NCI-H2227 (cell line): ENCODE measurements at regions not wholly inside any gene's neighbourhood (a gene's known extent, or its start where the extent isn't known, plus 50 kb on each side); places are given as distances from the start of the nearest gene placed in this dataset.
"Not testable (repeated sequence)": the region's sequence is repeated elsewhere in the genome, so short reads cannot be mapped to it uniquely, and the experiment has no call there.

ENCODE experiments used
- DNase-seq: peaks from one replicate; lab custom pipeline; 2025; ENCODE audit not compliant: unreplicated experiment; lab: John Stamatoyannopoulos, UW

- not testable (repeated sequence) for DNase-seq
Measured at GRCh38 chr15:84152381-84152979, 83.1 kb upstream of the GOLGA6L4 start.

- DNase-seq, result not testable (repeated sequence)
Measured at GRCh38 chr15:84153655-84154140, 81.9 kb upstream of the GOLGA6L4 start.

- not testable (repeated sequence) for DNase-seq
Measured at GRCh38 chr15:84154314-84154713, 81.3 kb upstream of the GOLGA6L4 start.

GRCh38 chr15:84154787-84155186, 80.8 kb upstream of the GOLGA6L4 start:
- not testable (repeated sequence) for DNase-seq

- DNase-seq, result not testable (repeated sequence)
Measured at GRCh38 chr15:84155792-84156587, 79.6 kb upstream of the GOLGA6L4 start.

GRCh38 chr15:84156588-84156840, 79.1 kb upstream of the GOLGA6L4 start:
- DNase-seq, result not testable (repeated sequence)

- DNase-seq, result not testable (repeated sequence)
Measured at GRCh38 chr15:84157056-84157632, 78.4 kb upstream of the GOLGA6L4 start.

GRCh38 chr15:84157857-84158256, 77.7 kb upstream of the GOLGA6L4 start:
- not testable (repeated sequence) for DNase-seq

- not testable (repeated sequence) for DNase-seq
Measured at GRCh38 chr15:84159346-84160269, 76.0 kb upstream of the GOLGA6L4 start.

GRCh38 chr15:84164423-84165292, 70.9 kb upstream of the GOLGA6L4 start:
- DNase-seq, result not testable (repeated sequence)

GRCh38 chr15:84170029-84170428, 65.5 kb upstream of the GOLGA6L4 start:
- DNase-seq, result not testable (repeated sequence)

GRCh38 chr15:84173231-84173610, 62.4 kb upstream of the GOLGA6L4 start:
- DNase-seq, result not testable (repeated sequence)
